ENCODE measurements at regions not wholly inside any gene's neighbourhood (a gene's known extent, or its start where the extent isn't known, plus 50 kb on each side); places are given as distances from the start of the nearest gene placed in this dataset.

- dilution Hi-C loops (cut with MboI; ENCODE audit: extremely low pct_ligation_motif_present, low sequenced_read_pairs): no loop called here
- no peak overlapping the region for H3K9ac ChIP-seq (replicated peaks; ENCODE audit: extremely low read depth, insufficient read depth, low read length)
- no peak overlapping the region for H3K4me2 ChIP-seq (ENCODE audit: insufficient read depth, low read length)
- H3K79me2 ChIP-seq (ENCODE audit: control insufficient read depth, insufficient read depth, low read length): no peaks in the 10 kb centered on the region
- ChIA-PET CTCF (no interaction called here), POLR2A (no interaction called here)
- no peaks in the 10 kb centered on the region for H3K36me3 ChIP-seq (ENCODE audit: control insufficient read depth in 2 of 2, extremely low read depth in 1 of 2, insufficient read depth in 2 of 2, low read length in 2 of 2)
- H3K27ac ChIP-seq (ENCODE audit: insufficient read depth, low read depth, low read length): no peak overlapping the region
- DNase-seq (ENCODE audit: low read depth, low spot score) (no peak), FAIRE-seq (no peak)
- H3K27me3 ChIP-seq (ENCODE audit: control insufficient read depth in 2 of 2, insufficient read depth in 2 of 2, low read length in 2 of 2): peaks cover 0 to 1% of the 10 kb centered on the region in 2 experiments
- BruUV-seq (replicated peaks): no TSS peak
- no peaks in the 10 kb centered on the region for H3K4me1 ChIP-seq (ENCODE audit: control insufficient read depth, extremely low read depth, insufficient read depth, low read length)
- H2AFZ ChIP-seq (ENCODE audit: low read depth, low read length): no peak overlapping the region
- intact Hi-C loops (cut with micrococcal nuclease): no loop called here
- H3K9me3 ChIP-seq (replicated peaks; ENCODE audit: control insufficient read depth, insufficient read depth, low read length): no peaks in the 10 kb centered on the region
- TF ChIP-seq CTCF (IDR thresholded peaks at IDR 0.05; ENCODE audit: extremely low read depth in 1 of 2, insufficient read depth in 1 of 2, low read depth in 1 of 2, low read length in 2 of 2) (no peak), MAX (IDR thresholded peaks at IDR 0.05; ENCODE audit: insufficient read depth, insufficient read length) (no peak)
- no peak overlapping the region for H3K4me3 ChIP-seq (replicated peaks in 1 of 3; ENCODE audit: insufficient read depth in 1 of 3, low read depth in 1 of 3, low read length in 3 of 3)
- H4K20me1 ChIP-seq (replicated peaks; ENCODE audit: control insufficient read depth, extremely low read depth, insufficient read depth, low read length): no peaks in the 10 kb centered on the region
- no peaks in the 10 kb centered on the region for H3K9me1 ChIP-seq (replicated peaks; ENCODE audit: control insufficient read depth, extremely low read depth, insufficient read depth, low read length)
Observed at GRCh38 chr15:29346998-29347397, 77.4 kb upstream of the NSMCE3 start.

GRCh38 chr15:29345549-29346525 lies 76.2 kb upstream of the NSMCE3 start:
- H4K20me1 ChIP-seq (replicated peaks; ENCODE audit: control insufficient read depth, extremely low read depth, insufficient read depth, low read length): no peaks in the 10 kb centered on the region
- no peaks in the 10 kb centered on the region for H3K79me2 ChIP-seq (ENCODE audit: control insufficient read depth, insufficient read depth, low read length)
- no peaks in the 10 kb centered on the region for H3K9me1 ChIP-seq (replicated peaks; ENCODE audit: control insufficient read depth, extremely low read depth, insufficient read depth, low read length)
- CTCF ChIA-PET: no interaction called here
- no peaks in the 10 kb centered on the region for H3K27me3 ChIP-seq (ENCODE audit: control insufficient read depth in 2 of 2, insufficient read depth in 2 of 2, low read length in 2 of 2)
- intact Hi-C loops (cut with micrococcal nuclease): no loop called here
- no peaks in the 10 kb centered on the region for H3K4me1 ChIP-seq (ENCODE audit: control insufficient read depth, extremely low read depth, insufficient read depth, low read length)
- POLR2A ChIA-PET: no interaction called here
- DNase-seq (ENCODE audit: low read depth, low spot score) (no peak), FAIRE-seq (no peak)
- H3K9me3 ChIP-seq (replicated peaks; ENCODE audit: control insufficient read depth, insufficient read depth, low read length): no peaks in the 10 kb centered on the region
- H3K4me3 ChIP-seq (replicated peaks in 1 of 3; ENCODE audit: insufficient read depth in 1 of 3, low read depth in 1 of 3, low read length in 3 of 3): no peak overlapping the region
- dilution Hi-C loops (cut with MboI; ENCODE audit: extremely low pct_ligation_motif_present, low sequenced_read_pairs): no loop called here
- TF ChIP-seq POLR2AphosphoS5 (IDR thresholded peaks at IDR 0.05; ENCODE audit: insufficient read depth, low read depth, low read length) (no peak), POLR2A (IDR thresholded peaks at IDR 0.05; ENCODE audit: low read depth, low read length) (no peak), GATA2 (IDR thresholded peaks at IDR 0.05; ENCODE audit: insufficient read depth, insufficient read length, low read depth, low read length) (no peak), CTCF (IDR thresholded peaks at IDR 0.05; ENCODE audit: extremely low read depth in 1 of 2, insufficient read depth in 1 of 2, low read depth in 1 of 2, low read length in 2 of 2) (no peak), MYC (IDR thresholded peaks at IDR 0.05; ENCODE audit: low read depth, low read length) (no peak), FOS (IDR thresholded peaks at IDR 0.05; ENCODE audit: borderline replicate concordance, insufficient read depth, low read length) (no peak), EZH2 (IDR thresholded peaks at IDR 0.05; ENCODE audit: borderline replicate concordance, low read depth, low read length, severe bottlenecking) (no peak), JUN (IDR thresholded peaks at IDR 0.05; ENCODE audit: borderline replicate concordance, insufficient read depth, insufficient read length, low read depth) (no peak)
- no TSS peak for BruUV-seq (replicated peaks)
- no peak overlapping the region for H2AFZ ChIP-seq (ENCODE audit: low read depth, low read length)
- H3K27ac ChIP-seq (ENCODE audit: insufficient read depth, low read depth, low read length): no peak overlapping the region
- H3K4me2 ChIP-seq (ENCODE audit: insufficient read depth, low read length): no peak overlapping the region
- no peaks in the 10 kb centered on the region for H3K36me3 ChIP-seq (ENCODE audit: control insufficient read depth in 2 of 2, extremely low read depth in 1 of 2, insufficient read depth in 2 of 2, low read length in 2 of 2)
- no peak overlapping the region for H3K9ac ChIP-seq (replicated peaks; ENCODE audit: extremely low read depth, insufficient read depth, low read length)
